Hematopoietic multipotent progenitor cell treated with erythropoietin and hydrocortisone succinate and interleukin-3 and kit ligand, for 6 days (in vitro differentiated cells): ENCODE measurements at regions not wholly inside any gene's neighbourhood (a gene's known extent, or its start where the extent isn't known, plus 50 kb on each side); places are given as distances from the start of the nearest gene placed in this dataset.
A peak's percentile ranks its signal among the peaks of the same experiment; 100 is the strongest.

Source experiments
- DNase-seq: peaks from one replicate; pipeline ENCODE4 v3.0.0-alpha.2; 2015

- peak; percentile 76 for DNase-seq
These were observed 126.1 kb upstream of the FUT8 start for GRCh38 chr14:65286443-65286842.

GRCh38 chr14:65287264-65288131 is 125.0 kb upstream of the FUT8 start:
- DNase-seq = peak; percentile 38

- no peak for DNase-seq
These were observed 121.7 kb upstream of the FUT8 start for GRCh38 chr14:65290830-65291229.

DNA sequence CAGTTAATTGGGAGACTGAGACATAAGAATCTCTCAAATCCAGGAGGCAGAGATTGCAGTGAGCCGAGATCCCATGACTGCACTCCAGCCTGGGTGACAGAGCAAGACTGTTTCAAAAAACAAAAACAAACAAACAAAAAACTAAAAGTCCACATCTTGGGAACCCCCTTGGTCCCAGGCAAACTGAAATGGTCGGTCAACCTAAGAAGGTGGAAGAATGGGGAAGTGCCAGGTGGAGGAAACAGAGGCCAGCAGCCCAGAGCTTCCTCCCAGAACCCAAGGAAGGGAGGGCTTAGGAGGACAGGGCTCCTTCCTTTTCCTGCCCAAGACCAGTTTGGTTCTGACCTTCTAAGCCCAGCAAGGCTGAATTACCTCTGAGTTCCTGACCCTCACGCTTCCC is 121.0 kb upstream of the FUT8 start:
- DNase-seq = no peak

GRCh38 chr14:65294816-65295215 is 117.7 kb upstream of the FUT8 start:
- DNase-seq = peak; percentile 43

DNA sequence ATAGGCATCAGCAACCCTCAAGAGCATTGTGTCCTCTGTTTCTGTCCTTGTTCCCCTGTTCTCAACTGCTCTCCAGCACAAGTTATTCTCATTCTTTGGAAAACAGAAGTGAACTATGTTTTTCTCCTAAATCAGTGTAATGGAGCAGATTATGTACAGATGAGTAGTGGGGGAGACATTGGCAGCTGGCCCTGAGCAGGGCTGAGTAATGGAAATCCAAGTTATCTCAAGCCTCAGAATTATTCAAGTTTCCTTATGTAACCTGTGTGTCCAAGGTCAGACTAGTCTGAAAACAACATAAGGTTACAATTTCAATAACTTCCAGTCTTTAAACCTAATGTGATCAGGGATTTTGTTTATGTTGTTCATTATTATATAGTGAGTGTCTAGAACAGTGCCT is 116.1 kb upstream of the FUT8 start:
- DNase-seq = no peak

GRCh38 chr14:65296876-65297275 is 115.7 kb upstream of the FUT8 start:
- no peak for DNase-seq

GRCh38 chr14:65297744-65298143 is 114.8 kb upstream of the FUT8 start:
- no peak for DNase-seq

GRCh38 chr14:65299826-65300225 is 112.7 kb upstream of the FUT8 start:
- DNase-seq = peak; percentile 68

GRCh38 chr14:65301862-65302539 is 110.5 kb upstream of the FUT8 start:
- DNase-seq = peak; percentile 39

DNA sequence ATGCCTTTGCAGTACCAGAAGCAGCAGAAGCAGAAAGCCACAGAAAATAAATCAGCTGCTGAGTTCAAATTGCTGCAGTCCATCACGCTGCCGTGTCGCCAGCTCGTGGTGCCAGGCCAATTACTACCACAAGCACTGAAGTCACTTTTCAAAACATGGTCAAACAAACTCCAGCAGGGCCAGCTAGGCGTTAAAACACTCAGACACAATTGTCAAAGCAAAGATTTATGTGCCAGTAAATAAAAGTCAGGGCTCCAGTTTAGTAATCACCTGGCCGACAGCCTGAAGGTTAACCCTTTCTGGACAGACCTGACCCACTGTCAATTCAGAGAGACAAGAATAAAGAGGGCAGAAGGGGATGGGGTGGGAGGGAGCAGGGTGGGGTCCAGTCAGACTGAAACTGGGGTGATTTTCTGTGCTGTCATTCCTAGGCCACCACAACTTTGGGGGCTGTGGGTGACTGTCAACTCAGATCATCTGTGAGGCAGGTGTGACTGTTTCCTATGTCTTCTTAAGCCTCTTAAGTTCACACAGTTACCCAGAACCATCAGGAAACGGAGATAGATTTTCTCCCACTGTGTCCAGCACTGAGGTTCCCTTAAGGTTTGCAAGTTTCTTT is 109.8 kb upstream of the FUT8 start:
- no peak for DNase-seq

DNA sequence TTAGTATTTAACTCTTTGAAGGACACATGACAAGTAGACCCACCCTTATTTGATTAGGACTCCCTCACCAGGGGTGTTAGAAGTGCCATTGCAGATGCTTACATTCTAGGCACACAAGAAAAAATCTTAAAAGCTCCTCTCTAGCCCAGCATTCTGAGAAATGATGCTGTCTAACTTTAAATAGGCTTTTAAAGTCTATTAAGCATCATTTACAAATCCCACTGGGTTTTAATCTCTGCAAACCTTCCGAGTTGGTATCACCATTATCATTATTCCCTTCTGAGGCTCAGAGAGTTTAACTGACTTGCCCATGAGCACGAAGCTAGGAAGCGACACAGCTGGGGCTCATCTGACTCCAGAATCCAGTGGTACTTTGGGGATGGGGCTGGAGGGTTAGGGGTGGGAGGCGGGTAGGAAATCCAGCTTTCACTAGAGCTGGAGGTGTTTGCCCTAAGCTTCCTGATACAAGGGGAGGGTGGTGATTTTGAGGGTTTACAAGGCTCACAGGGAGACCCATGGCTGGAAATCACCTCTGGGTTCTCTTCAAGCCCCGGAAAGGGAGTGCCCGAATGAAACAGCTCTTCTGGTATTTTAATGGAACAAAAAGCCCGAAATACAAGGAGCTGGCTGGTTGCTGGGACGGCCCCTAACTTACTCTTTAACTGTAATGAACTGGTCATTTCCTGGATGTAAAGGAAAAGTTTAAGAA is 109.2 kb upstream of the FUT8 start:
- DNase-seq = no peak

GRCh38 chr14:65303899-65304222 is 108.7 kb upstream of the FUT8 start:
- DNase-seq = no peak

GRCh38 chr14:65304239-65304638 is 108.3 kb upstream of the FUT8 start:
- DNase-seq = no peak

GRCh38 chr14:65304963-65305362 is 107.6 kb upstream of the FUT8 start:
- DNase-seq = no peak

DNA sequence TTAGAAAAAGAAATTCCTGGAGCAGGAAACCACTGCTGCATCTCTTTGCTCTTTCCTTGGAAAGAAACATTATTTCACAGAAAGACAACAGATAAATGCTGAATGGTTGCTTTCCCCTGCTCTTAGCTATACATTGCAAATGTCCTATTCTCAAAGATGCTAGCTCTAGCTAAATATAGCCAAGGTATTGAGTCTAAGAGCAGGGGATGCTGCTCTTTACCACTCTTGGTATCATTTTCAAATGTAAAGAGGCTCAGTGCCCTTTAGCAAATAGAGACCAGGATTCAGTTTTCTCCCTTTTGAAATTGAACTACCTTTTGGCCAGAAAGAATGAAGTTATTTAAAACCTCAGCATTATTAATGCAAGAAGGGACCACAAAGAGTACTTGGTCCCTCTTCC is 104.0 kb upstream of the FUT8 start:
- no peak for DNase-seq

- DNase-seq = no peak
These were observed 102.0 kb upstream of the FUT8 start for GRCh38 chr14:65310568-65310967.

DNA sequence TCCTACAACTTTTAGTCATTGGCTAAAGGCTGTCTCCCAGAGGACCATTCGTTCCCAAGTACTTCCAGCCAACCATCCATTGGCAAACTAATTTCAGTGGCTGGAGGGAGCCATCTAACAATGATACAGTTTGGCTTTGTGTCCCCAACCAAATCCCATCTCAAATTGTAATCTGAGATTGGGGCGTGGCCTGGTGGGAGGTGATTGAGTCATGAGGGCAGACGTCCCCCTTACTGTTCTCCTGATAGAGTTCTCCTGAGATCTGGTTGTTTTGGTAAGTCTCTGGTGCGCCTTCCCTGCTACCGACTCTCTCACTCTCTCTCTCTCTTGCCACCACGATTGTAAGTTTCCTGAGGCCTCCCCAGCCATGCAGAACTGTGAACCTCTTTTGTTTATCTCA is 99.7 kb upstream of the FUT8 start:
- no peak for DNase-seq

DNA sequence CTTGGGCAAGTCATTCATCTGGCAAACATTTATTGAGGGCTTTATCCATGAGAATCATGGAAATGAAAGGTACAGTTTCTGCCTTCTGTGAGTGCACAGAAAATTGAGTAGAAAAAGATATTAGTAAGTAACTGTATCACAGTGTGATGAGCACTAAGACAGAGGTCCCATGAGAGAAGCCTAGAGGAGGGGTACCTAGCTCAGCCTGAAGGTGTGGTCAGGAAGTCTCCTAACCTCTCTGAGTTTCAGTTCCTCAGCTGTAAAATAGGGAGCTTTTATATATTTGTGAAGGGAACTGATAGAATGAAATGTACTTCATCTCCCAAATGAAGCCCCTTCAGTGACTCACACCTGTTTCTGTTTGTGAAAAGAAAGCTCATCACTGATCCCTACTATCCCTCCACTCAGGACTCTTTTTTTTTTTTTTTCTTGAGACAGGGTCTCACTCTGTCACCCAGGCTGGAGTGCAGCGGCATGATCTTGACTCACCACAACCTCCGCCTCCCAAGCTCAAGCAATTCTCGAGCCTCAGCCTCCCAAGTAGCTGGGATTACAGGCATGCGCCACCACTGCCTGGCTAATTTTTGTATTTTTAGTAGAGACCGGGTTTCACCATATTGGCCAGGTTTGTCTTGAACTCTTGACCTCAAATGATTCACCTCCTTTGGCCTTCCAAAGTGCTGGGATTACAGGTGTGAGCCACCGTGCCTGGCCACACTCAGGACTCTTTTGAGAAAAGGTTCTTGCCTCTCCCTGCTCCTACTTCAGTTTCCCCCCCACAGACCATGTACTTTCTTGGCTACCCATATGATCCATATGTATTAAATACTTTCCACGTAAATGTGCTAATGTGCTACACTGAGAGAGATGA is 93.7 kb upstream of the FUT8 start:
- no peak for DNase-seq

DNA sequence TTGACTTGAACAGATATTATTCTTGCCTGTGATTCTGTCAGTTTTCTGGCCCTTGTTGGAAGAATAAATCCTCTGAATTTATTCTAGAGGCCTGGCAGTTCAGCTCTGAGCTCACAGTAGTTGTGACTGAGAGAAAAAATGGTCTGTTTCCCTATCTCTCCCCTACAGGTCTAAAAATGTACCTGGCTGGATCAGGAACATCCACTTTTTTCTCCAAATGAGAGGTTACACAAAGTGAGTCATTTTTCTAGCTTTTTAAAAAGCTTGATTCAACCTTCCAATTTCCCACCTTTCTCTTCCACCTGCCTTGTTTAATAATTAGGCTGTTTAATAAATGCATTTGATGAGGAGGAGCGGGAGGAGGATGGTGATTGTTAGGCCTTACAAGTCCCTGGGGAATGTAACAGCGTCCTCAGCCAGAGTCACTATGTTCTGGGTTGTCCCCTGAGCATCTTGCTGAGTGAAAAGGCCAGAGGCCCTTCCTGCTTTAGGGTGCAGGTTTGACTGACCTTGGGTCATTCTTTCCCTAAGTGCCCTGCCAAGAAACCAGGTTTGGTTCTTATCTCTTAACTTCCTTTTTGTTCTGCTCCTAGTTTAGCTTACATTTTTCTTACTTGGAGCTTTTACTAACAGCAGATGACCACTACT is 91.7 kb upstream of the FUT8 start:
- DNase-seq = no peak

- DNase-seq = peak; percentile 34
These were observed 91.1 kb upstream of the FUT8 start for GRCh38 chr14:65321370-65321875.

DNA sequence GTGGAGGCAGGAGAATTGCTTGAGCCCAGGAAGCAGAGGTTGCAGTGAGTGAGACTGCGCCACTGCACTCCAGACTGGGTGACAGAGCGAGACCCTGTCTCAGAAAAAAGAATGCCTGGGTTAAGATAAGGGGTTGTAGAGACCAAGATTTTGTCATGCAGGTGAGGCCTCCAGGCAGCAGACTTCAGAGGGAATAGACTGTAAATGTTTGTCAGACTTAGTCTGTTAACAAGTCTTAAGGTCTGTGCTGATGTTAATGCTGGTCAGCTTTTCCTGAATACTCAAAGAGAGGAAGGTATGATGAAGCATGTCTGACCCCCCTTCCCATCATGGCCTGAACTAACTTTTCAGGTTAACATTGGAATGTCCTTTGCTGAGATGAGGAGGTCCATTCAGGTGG is 83.0 kb upstream of the FUT8 start:
- DNase-seq = no peak
